ENCODE measurements at regions not wholly inside any gene's neighbourhood (a gene's known extent, or its start where the extent isn't known, plus 50 kb on each side); places are given as distances from the start of the nearest gene placed in this dataset.
"Not testable (repeated sequence)": the region's sequence is repeated elsewhere in the genome, so short reads cannot be mapped to it uniquely, and the experiment has no call there.

DNA sequence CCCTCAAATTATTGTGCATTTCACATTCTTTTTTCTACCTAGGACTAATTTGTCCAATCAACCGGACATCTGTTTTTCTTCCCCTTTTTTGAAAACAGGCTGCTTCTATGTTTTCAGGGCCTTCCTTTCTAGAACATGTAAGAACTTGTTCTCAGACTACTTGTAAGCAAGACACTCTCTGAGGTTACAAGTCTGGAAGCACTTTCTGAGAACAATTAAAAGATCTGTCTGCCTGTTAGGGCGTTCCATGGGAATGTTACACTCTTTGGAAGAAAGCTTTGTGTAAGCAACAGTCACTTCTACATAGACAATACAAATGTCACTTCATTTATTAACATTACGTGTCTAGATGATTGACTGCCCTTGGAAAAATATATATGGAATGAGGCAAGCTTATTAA, 50.9 kb upstream of the HSPB3 start:
- DNase-seq (ENCODE audit: low spot score) (no peak), FAIRE-seq (no peak)

GRCh38 chr5:54403885-54404416, 51.5 kb upstream of the HSPB3 start:
- DNase-seq (ENCODE audit: low spot score) (no peak), FAIRE-seq (no peak)

- FAIRE-seq (no peak), DNase-seq (ENCODE audit: low spot score) (no peak)
These were observed 52.4 kb upstream of the HSPB3 start for GRCh38 chr5:54403121-54403520.

- no peak for FAIRE-seq
- no peak for DNase-seq (ENCODE audit: low spot score)
These were observed 54.0 kb upstream of the HSPB3 start for GRCh38 chr5:54401515-54401914.

- FAIRE-seq, result no peak
- no peak for DNase-seq (ENCODE audit: low spot score)
These were observed 57.3 kb upstream of the HSPB3 start for GRCh38 chr5:54398191-54398590.

- no peak for DNase-seq (ENCODE audit: low spot score)
- FAIRE-seq, result no peak
These were observed 58.1 kb upstream of the HSPB3 start for GRCh38 chr5:54397420-54397819.

- not testable (repeated sequence) for FAIRE-seq
These were observed 62.5 kb upstream of the HSPB3 start for GRCh38 chr5:54393007-54393406.

GRCh38 chr5:54390539-54391031, 64.9 kb upstream of the HSPB3 start:
- FAIRE-seq (no peak), DNase-seq (ENCODE audit: low spot score) (no peak)

More at GRCh38 chr5:54393007-54393406, 62.5 kb upstream of the HSPB3 start:
- DNase-seq (ENCODE audit: low spot score), result not testable (repeated sequence)

DNA sequence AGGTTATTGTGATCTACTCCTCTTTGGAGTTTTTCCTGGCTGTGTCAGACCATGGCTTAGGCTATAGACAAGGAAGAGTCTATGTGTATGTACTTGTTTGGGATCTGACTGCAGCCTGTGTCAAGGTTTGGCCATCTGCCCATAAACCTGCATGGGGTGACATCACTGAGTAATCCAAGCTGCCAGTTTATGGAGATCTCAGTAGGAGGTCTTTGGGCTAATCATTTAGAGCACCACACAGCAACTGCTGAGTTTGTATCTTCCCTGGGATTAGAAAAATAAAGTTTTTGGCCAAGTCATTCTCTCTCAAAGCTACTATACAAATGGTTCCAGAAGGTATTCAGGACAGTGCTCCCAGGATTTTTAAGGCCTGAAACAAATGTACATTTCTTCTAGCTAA, 65.5 kb upstream of the HSPB3 start:
- FAIRE-seq (peak; percentile 32), DNase-seq (ENCODE audit: low spot score) (peak; percentile 78)

DNA sequence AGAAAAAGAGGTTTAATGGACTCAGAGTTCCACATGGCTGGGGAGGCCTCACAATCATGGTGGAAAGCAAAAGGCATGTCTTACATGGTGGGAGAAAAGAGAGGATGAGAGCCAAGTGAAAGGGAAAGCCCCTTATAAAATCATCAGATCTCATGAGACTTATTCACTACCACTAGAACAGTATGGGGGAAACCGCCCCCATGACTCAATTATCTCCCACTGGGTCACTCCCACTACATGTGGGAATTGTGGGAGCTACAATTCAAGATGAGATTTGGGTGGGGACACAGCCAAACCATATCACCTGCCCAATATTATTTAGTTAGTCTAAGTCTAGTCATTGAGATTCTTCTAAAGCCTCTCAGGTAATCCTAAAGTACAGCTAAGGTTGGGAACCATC, 66.1 kb upstream of the HSPB3 start:
- DNase-seq (ENCODE audit: low spot score); FAIRE-seq: not testable (repeated sequence)

DNA sequence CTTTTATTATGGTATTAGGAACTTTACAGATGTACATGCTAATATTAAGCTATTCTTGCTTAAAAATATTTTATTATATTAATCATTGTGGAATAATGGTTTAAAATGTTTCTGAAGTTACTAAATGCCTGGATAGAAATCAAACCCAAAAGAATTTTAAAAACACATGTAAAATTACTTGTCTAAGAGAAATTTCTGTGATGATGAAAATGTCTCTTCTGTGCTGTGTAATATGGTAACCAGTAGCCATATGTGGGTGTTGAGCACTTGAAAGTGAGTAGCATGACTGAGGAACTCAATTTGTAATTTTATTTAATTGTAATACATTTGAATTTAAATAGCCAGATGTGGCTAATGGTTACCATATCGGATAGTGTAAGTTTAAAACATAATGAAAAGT, 66.7 kb upstream of the HSPB3 start:
- DNase-seq (ENCODE audit: low spot score) (no peak), FAIRE-seq (no peak)

DNA sequence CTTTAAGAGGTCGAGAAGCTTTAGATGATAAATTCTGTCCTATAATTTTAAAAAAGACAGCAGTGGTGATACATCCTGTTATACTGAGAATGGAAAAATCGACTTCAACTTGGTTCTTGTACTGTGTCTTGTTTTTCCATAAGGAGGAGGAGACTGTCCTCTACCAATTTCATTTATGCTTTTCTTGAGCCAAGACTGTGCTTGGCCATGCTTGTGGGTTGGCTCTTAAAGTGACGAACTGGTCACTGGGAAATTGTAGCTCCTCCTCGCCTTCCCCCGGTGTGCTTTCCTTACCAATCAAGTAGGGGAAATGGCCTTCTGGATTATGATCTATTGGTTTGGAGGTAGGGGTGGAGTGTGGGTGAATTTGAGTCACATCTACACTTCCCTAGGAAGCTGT, 67.1 kb upstream of the HSPB3 start:
- FAIRE-seq, result no peak
- DNase-seq (ENCODE audit: low spot score), result no peak

DNA sequence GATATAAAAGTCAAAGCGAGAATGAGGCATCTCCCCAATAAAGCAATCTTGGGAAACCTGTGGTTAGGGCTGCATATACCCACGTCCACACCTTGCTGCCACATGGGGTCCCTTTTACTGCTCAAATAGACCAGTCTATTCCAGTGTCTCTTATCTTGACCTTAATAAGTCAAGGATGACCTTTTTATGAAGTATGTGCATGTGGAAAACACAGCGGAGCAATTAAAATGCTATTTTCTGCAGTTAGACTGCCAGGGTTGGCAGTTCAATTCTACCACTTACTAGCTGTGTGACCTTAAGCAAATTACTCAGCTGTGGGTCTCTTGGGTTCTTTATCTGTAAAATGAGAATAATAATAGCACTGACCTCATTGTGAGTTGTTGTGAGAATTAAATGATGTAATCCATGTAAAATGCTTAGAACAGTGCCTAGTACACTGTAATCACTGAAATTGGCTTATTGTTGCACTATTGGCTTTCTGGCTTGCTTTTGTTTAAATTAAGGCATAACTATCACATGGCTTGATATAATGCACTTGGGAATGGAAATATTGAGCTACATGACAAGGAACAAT, 67.8 kb upstream of the HSPB3 start:
- DNase-seq (ENCODE audit: low spot score) (no peak), FAIRE-seq (no peak)

DNA sequence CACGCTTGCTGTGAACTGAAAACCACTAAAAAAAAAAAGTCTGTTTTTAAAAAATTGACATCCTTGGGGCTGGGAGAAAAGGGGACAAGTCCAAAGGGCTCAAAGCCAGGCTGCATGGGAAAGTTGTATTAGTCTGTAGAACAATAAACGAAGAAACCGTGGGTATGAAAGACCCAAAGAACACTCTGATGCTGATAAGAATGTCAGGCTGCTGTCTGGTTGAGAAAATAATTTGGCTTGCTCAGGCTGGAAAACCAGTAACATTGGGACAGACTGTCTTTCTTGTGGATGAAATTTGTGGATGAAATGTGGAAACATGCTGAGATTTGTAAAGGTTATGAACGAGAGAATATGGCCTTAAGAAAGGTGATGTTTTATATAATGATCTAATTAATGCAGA, 68.5 kb upstream of the HSPB3 start:
- FAIRE-seq, result no peak
- no peak for DNase-seq (ENCODE audit: low spot score)

DNA sequence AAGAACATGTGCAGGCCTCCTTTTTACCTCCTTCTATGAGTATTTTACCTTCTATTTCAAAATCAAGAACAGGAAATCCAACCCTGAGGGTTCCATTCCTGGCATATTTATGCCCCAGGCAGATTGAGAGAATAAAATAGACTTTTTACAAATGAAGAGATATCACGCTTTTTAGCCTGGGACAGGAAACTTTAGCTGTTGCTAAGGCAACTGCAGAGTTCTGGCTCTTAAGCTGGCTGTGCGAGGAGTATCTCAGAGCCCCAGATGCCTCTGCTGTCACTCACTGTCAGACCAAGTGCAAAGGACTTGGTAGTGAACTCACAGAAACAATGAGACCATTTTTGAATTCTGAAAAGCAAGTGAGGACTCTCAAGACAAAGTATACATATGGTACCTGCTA, 69.5 kb upstream of the HSPB3 start:
- FAIRE-seq (no peak), DNase-seq (ENCODE audit: low spot score) (no peak)

DNA sequence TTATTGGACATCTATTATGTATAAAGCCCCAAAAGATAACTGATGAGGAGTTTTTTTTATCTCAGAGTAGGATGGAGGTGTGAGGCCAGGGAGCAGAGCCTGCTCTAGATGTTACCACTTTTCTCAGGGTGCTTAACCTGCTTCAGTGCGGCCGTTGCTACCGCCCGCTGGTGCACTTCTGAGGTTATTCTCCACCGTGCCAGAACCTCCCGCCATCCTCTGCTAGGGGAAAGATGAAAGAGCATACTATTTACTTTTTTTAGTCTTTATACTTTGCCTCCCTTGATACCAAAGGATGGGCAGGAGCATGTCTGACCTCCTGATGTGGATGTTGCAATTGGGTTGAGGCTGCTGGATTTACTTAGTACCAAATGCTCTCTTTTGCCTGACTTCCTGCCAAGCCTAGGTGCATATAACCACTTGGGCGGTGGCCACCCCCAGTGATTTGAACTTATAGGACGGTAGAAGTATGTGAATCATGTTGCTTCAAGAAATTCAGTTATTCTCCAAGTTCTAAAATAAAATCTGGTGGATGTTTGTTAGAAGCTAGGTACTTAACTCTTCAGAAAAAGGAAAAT, 71.1 kb upstream of the HSPB3 start:
- DNase-seq (ENCODE audit: low spot score), result no peak
- no peak for FAIRE-seq

DNA sequence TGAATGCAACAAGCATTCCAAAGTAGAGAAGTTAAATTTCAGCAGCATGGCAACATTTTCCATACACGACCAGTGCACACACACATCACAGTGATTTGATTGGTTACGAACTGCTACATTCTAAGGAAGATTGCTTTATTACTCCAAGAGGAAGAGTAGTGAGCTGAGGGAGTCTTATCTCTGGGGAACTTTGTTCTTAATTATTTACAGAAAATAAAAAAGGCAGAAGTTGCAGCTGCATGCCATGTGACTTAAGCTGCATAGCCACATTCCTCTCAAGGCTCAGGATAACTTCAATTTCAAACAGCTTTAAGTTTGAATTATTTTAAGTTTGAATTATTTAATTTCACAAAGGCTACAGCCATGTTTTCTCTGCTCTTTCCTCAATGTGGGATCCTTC, 71.6 kb upstream of the HSPB3 start:
- FAIRE-seq (no peak), DNase-seq (ENCODE audit: low spot score) (no peak)

DNA sequence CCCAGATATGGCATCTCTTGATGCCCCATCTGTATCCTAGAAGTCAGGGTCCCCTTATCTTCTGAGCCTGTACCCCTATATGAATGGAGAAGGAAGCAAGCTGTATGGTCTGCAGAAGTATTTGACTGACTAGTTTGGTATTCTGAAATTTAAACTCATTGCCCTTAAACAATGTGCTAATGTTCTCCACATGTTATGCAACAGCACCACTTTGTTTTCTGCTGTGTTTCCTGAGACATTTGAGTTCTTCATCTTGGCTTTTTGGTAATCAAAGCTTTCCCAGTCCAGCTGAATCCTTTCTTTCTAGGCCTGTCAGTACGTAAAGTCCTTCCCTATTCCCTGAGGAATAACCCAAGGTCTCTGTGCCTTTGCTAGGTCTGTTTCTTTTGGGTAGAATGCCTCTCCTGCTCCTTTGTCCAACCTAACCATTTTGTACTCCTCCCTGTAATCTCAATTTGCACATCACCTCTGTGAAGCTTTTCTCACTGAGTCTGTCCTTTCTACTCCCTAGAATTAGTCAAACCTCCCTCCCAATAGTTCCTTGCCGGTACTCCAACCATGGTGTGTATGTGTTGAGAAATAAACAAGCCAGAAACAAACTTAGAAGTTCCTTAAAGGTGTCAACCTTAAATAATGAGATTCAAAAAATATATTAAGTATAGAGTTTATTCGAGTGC, 72.1 kb upstream of the HSPB3 start:
- FAIRE-seq (no peak), DNase-seq (ENCODE audit: low spot score) (no peak)

DNA sequence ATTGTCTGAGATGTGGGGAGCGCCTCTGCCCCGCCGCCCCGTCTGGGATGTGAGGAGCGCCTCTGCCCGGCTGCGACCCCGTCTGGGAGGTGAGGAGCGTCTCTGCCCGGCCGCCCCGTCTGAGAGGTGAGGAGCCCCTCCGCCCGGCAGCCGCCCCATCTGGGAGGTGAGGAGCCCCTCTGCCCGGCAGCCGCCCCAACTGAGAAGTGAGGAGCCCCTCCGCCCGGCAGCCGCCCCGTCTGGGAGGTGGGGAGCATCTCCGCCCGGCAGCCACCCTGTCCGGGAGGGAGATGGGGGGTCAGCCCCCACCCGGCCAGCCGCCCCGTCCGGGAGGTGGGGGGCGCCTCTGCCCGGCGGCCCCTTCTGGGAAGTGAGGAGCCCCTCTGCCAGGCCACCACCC, 70.9 kb upstream of the ARL15 start:
- DNase-seq (ENCODE audit: low spot score); FAIRE-seq: not testable (repeated sequence)

GRCh38 chr5:54379590-54379989, 69.2 kb upstream of the ARL15 start:
- FAIRE-seq (no peak), DNase-seq (ENCODE audit: low spot score) (no peak)

- DNase-seq (ENCODE audit: low spot score) (no peak), FAIRE-seq (no peak)
These were observed 68.3 kb upstream of the ARL15 start for GRCh38 chr5:54378707-54379106.

GRCh38 chr5:54377339-54377738, 67.0 kb upstream of the ARL15 start:
- not testable (repeated sequence) for DNase-seq (ENCODE audit: low spot score); FAIRE-seq

- DNase-seq (ENCODE audit: low spot score), result no peak
- FAIRE-seq, result no peak
These were observed 60.6 kb upstream of the ARL15 start for GRCh38 chr5:54370982-54371381.

Measured in urothelium cell line (cell line).